Transverse colon (tissue), 4 donors: ENCODE measurements at regions not wholly inside any gene's neighbourhood (a gene's known extent, or its start where the extent isn't known, plus 50 kb on each side); places are given as distances from the start of the nearest gene placed in this dataset.

ENCODE experiments used
- DNase-seq: peaks from one replicate; pipeline ENCODE4 v3.0.0-alpha.2; 2019
- H3K27ac ChIP-seq, 4 donors: fragments of 200-600 bp; sonication (generic); 2 replicates each; pipeline ENCODE4 v1.5.1; 2016 to 2018; ENCODE audit warnings: inconsistent platforms in 4 of 4
- H3K27me3 ChIP-seq: fragments of 200-600 bp; sonication (generic); 2 replicates; pipeline ENCODE4 v1.5.1; 2017; ENCODE audit warnings: inconsistent platforms
- H3K36me3 ChIP-seq, 4 donors: fragments of 200-600 bp; sonication (generic); 2 replicates each; pipeline ENCODE4 v1.5.1; 2017 to 2019; ENCODE audit warnings: inconsistent platforms in 4 of 4
- H3K4me1 ChIP-seq, 4 donors: fragments of 200-600 bp; sonication (generic); 2 replicates each; pipeline ENCODE4 v1.5.1; 2017 to 2020; ENCODE audit warnings: inconsistent platforms in 4 of 4
- H3K4me3 ChIP-seq, 4 donors: fragments of 200-600 bp; sonication (generic); 1 replicate in 1 of 4; 2 replicates in 3 of 4; pipeline versions ENCODE4 v1.5.1 to v1.6.1; 2017 to 2019; ENCODE audit warnings: inconsistent platforms in 4 of 4
- H3K9me3 ChIP-seq, 2 donors: fragments of 200-600 bp; sonication (generic); 2 replicates each; pipeline ENCODE4 v1.5.1; 2017 to 2019; ENCODE audit warnings: inconsistent platforms in 2 of 2
- EP300 ChIP-seq: sonication (generic); formaldehyde crosslinking; IDR thresholded peaks from one replicate; pipeline ENCODE4 v1.6.1; 2017; ENCODE audit warnings: antibody characterized with exemption, low read depth
- POLR2A ChIP-seq: fragments of 450-650 bp; IDR thresholded peaks from one replicate; pipeline ENCODE4 v1.6.1; 2016; ENCODE audit warnings: antibody characterized with exemption, mild to moderate bottlenecking, moderate library complexity
- POLR2AphosphoS5 ChIP-seq, 3 donors: sonication (generic); formaldehyde crosslinking; IDR thresholded peaks; one replicate each; pipeline ENCODE4 v1.6.1; 2016; ENCODE audit warnings: antibody characterized with exemption in 3 of 3
- WGBS, 2 donors: methylation state at CpG; one replicate each; pipeline ENCODE4 v1.1.5; 2018; ENCODE audit warnings: low coverage in 1 of 2; 5-methylcytosine and 5-hydroxymethylcytosine counted together
- in situ Hi-C, 4 donors: fragments of 200-750 bp; cut with MboI; loops; one replicate each; pipeline versions ENCODE4 v1.15.0 to v1.15.1; 2017; ENCODE audit warnings: low sequenced_read_pairs in 3 of 4, low pct_ligation_motif_present in 1 of 4, low pct_unique_long_range_greater_than_20kb in 1 of 4
- intact Hi-C: fragments of 100-400 bp; cut with DNase I; formaldehyde crosslinking; loops from one replicate; pipeline ENCODE4 v1.15.1; 2023; ENCODE audit warnings: low total_unique reads
- TF ChIP-seq, protein P1 (sequence below), 5 experiments: fragments of 200-600 bp in 3 of 5; fragments of 450-650 bp in 2 of 5; sonication (generic) in 3 of 5; IDR thresholded peaks; 1 replicate in 2 of 5; 2 replicates in 3 of 5; pipeline ENCODE4 v1.5.1; 2016 to 2017; ENCODE audit warnings: antibody characterized with exemption in 5 of 5, inconsistent platforms in 3 of 5, mild to moderate bottlenecking in 2 of 5, moderate library complexity in 1 of 5

DNA sequence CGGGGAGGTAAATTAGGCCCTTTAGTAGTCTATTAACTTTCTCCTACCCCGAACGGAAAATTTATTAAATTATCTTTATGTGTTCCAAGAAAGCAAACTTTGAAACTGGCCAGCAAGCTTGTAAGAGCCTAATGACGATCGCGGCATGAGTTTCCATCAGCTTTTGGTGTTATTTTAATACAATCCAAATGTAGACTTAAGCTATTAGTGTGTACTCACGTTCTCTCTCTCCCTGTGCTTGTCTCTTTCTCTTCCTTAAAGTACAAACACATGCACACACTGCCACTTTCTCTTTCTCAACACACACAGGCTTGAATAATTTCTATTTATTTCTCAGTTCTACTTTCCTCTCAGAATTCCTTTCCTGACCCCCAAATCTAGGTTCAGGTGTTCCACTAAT, 108.8 kb upstream of the MME start:
- no peak overlapping the region for H3K27ac ChIP-seq
- in situ Hi-C loops (loop anchor here in 1 of 4 donors (25.0 kb wide), 1 partner anchor 341 kb away; no protein-coding TSS in a partner anchor), intact Hi-C loops (no loop called here)
- no peak overlapping the region for H3K4me3 ChIP-seq
- no peaks in the 10 kb centered on the region for H3K36me3 ChIP-seq
- DNase-seq = no peak
- WGBS, 2 donors = 86 to 87% methylated on average over 7 of the region's 7 CpGs
- H3K4me1 ChIP-seq = no peaks in the 10 kb centered on the region
- TF ChIP-seq POLR2A (no peak), POLR2AphosphoS5 (IDR thresholded peaks at IDR 0.05) (no peak), EP300 (no peak)
- TF ChIP-seq, protein P1, sequence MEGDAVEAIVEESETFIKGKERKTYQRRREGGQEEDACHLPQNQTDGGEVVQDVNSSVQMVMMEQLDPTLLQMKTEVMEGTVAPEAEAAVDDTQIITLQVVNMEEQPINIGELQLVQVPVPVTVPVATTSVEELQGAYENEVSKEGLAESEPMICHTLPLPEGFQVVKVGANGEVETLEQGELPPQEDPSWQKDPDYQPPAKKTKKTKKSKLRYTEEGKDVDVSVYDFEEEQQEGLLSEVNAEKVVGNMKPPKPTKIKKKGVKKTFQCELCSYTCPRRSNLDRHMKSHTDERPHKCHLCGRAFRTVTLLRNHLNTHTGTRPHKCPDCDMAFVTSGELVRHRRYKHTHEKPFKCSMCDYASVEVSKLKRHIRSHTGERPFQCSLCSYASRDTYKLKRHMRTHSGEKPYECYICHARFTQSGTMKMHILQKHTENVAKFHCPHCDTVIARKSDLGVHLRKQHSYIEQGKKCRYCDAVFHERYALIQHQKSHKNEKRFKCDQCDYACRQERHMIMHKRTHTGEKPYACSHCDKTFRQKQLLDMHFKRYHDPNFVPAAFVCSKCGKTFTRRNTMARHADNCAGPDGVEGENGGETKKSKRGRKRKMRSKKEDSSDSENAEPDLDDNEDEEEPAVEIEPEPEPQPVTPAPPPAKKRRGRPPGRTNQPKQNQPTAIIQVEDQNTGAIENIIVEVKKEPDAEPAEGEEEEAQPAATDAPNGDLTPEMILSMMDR (IDR thresholded peaks at IDR 0.05) = no peak
- no peaks in the 10 kb centered on the region for H3K9me3 ChIP-seq
- no peaks in the 10 kb centered on the region for H3K27me3 ChIP-seq

DNA sequence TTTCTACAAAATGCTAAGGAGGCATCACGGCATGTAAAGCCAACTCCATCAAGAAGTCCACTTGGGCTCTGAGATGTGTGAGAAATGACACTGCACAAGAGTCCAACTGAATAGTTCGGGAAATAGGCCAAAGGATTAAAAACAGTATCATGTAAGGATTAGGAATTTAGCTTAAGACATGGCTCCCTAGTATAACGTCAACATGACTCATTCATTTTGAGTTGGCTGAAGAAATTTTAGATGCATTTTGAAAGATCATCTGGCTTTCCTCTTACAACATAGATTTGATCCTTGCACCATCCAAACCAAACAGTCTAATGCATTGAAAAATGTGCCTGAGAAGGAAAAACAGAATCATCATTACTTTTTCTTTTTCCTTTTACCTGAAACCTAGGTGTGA, 109.3 kb upstream of the MME start:
- DNase-seq = no peak
- no peak overlapping the region for H3K27ac ChIP-seq
- no peak overlapping the region for H3K4me3 ChIP-seq
- intact Hi-C loops = no loop called here
- 57 to 78% methylated on average over 2 to 3 of the region's 3 CpGs for WGBS, 2 donors
- no peaks in the 10 kb centered on the region for H3K4me1 ChIP-seq
- in situ Hi-C loops = loop anchor here in 1 of 4 donors (25.0 kb wide), 1 partner anchor 342 kb away; no protein-coding TSS in a partner anchor
- TF ChIP-seq EP300 (no peak), POLR2A (no peak), POLR2AphosphoS5 (IDR thresholded peaks at IDR 0.05) (no peak)
- TF ChIP-seq, protein P1 (IDR thresholded peaks at IDR 0.05) = no peak
- H3K9me3 ChIP-seq = no peaks in the 10 kb centered on the region
- no peaks in the 10 kb centered on the region for H3K36me3 ChIP-seq
- H3K27me3 ChIP-seq = no peaks in the 10 kb centered on the region

DNA sequence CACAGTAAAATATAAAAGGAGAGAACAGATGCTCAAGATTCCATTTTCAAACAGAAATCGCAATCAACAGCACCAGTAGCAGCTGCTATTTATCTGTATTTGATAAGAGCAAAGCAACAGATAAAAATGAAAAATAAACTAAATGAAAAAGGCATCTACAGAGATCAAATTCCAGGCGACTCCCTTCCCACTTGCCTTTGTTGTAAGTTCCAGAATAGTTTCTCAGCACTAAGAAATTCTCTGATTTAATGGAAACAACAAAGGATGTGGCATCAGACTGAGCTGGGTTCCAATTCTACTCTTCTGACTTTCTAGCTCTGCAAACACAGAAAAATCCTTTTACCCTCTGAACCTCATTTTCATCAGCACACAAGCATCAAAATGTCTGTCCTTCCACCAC, 110.8 kb upstream of the MME start:
- intact Hi-C loops (no loop called here), in situ Hi-C loops (loop anchor here in 1 of 4 donors (25.0 kb wide), 1 partner anchor 343 kb away; no protein-coding TSS in a partner anchor)
- Histone ChIP-seq H3K4me3 (no peak overlapping the region), H3K27ac (no peak overlapping the region), H3K4me1 (no peaks in the 10 kb centered on the region), H3K27me3 (no peaks in the 10 kb centered on the region), H3K36me3 (no peaks in the 10 kb centered on the region), H3K9me3 (no peaks in the 10 kb centered on the region)
- no peak for DNase-seq
- 77 to 78% methylated on average over 2 of the region's 2 CpGs for WGBS, 2 donors
- no peak for TF ChIP-seq EP300
- no peak for TF ChIP-seq POLR2A
- TF ChIP-seq POLR2AphosphoS5 (IDR thresholded peaks at IDR 0.05) = no peak
- TF ChIP-seq, protein P1 (IDR thresholded peaks at IDR 0.05) = no peak

DNA sequence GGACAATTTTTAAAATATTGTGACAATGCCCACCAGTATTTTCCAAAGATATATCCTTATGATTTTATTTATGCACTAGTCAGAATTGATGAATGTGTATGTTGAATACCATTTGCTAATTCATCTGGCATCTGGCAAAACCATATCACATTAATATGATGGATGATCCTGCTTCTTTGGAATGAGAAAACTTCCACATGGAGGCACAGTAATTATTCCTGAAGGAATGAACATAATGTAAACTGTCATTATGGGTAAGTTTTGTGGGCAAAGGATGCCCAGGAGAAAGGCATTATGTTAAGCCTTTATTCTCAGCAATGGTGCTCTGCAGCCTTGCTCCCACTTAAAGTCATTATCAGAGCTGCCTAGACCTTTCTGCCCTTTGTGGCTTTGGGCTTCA, 113.0 kb upstream of the MME start:
- H3K36me3 ChIP-seq = no peaks in the 10 kb centered on the region

DNA sequence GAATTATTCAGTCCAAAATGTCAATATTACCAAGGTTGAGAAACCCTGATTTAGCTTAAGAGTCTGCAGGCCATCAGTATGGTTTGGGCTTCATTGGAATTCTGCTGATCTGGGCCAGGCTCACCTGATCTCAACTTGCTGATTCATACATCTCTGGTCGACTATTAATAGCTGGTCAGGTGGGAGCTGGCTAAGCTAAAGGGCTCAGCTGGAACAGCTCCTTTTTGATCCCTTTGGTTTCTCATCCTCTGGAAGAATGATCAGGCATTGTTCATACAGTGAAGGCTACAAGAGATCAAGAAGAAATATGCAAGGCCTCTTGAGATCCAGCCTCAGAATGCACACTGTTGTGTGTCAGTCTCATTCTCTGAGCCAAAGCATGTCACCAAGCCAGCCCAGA, 123.3 kb upstream of the MME start:
- Histone ChIP-seq H3K9me3 (no peaks in the 10 kb centered on the region), H3K4me3 (no peak overlapping the region), H3K27ac (no peak overlapping the region), H3K36me3 (no peaks in the 10 kb centered on the region), H3K27me3 (no peaks in the 10 kb centered on the region), H3K4me1 (no peaks in the 10 kb centered on the region)
- in situ Hi-C loops (loop anchor here in 1 of 4 donors (25.0 kb wide), 1 partner anchor 355 kb away; no protein-coding TSS in a partner anchor), intact Hi-C loops (no loop called here)
- TF ChIP-seq, protein P1 (IDR thresholded peaks at IDR 0.05) = no peak
- TF ChIP-seq EP300 (no peak), POLR2AphosphoS5 (IDR thresholded peaks at IDR 0.05) (no peak), POLR2A (no peak)
- 53% methylated on average over 1 of the region's 1 CpG; no CpG with 5 or more reads in 1 of the 2 donors for WGBS, 2 donors
- DNase-seq = no peak

More for the DNA sequence above, 113.0 kb upstream of the MME start:
- Histone ChIP-seq H3K9me3 (no peaks in the 10 kb centered on the region), H3K4me3 (no peak overlapping the region), H3K27ac (no peak overlapping the region), H3K27me3 (no peaks in the 10 kb centered on the region), H3K4me1 (no peaks in the 10 kb centered on the region)
- TF ChIP-seq EP300 = no peak
- TF ChIP-seq POLR2A = no peak
- DNase-seq = no peak
- in situ Hi-C loops = loop anchor here in 1 of 4 donors (25.0 kb wide), 1 partner anchor 345 kb away; no protein-coding TSS in a partner anchor
- intact Hi-C loops = no loop called here
